K562 (cell line): ENCODE measurements at regions not wholly inside any gene's neighbourhood (a gene's known extent, or its start where the extent isn't known, plus 50 kb on each side); places are given as distances from the start of the nearest gene placed in this dataset.
A peak's percentile ranks its signal among the peaks of the same experiment; 100 is the strongest.

Source experiments
- ATAC-seq: fragments of 200-7000 bp; cut with Tn5 transposase; 3 replicates; pipeline ENCODE4 v1.9.1; 2020; ENCODE audit warnings: moderate library complexity
- BruUV-seq: library from RNA; stranded (reverse); fragments of 400-500 nt; replicated peaks from 2 replicates; lab custom pipeline; 2021; lab: Mats Ljungman, UMichigan
- CTCF ChIA-PET: fragments of 300-600 bp; formaldehyde crosslinking; extraction: SDS; loops from one replicate; lab custom pipeline; 2021; ENCODE audit warnings: low intra/inter-chr PET ratio; lab: Yijun Ruan, JAX
- POLR2A ChIA-PET: fragments of 300-600, 350-650 bp; sonication (Branson Sonifier 250); formaldehyde crosslinking; extraction: SDS; loops from one replicate; lab custom pipeline; 2021; ENCODE audit warnings: antibody characterized with exemption, inconsistent platforms; lab: Yijun Ruan, JAX
- DNase-seq, 4 experiments: peaks; one replicate each; pipeline versions ENCODE4 v3.0.0 to v3.0.0-alpha.2; 2011 to 2018; ENCODE audit warnings: low spot score in 3 of 4, mixed read lengths in 3 of 4; ENCODE audit errors: extremely low read depth in 1 of 4
- FAIRE-seq: peaks from 2 replicates; lab custom pipeline; 2011; peaks lifted over from hg19 to GRCh38; lab: Jason Lieb, UNC
- H2AFZ ChIP-seq: 2 replicates; pipeline ENCODE4 v1.6.0; 2011; ENCODE audit warnings: low read depth, low read length, control low read depth, inconsistent platforms
- H3K27ac ChIP-seq: fragments of 200-600 bp; 3 replicates; pipeline ENCODE4 v1.8.0; 2011; ENCODE audit warnings: low read depth, mild to moderate bottlenecking, control low read depth, inconsistent platforms, low read length, moderate library complexity, mixed read lengths; ENCODE audit errors: extremely low read depth
- H3K27me3 ChIP-seq, 2 experiments: fragments of 300-600 bp in 1 of 2; 2 replicates in 1 of 2; 3 replicates in 1 of 2; pipeline versions ENCODE4 v1.6.0 to v1.8.0; 2011; ENCODE audit warnings: inconsistent platforms in 2 of 2, low read length in 2 of 2, mild to moderate bottlenecking in 1 of 2, mixed read lengths in 1 of 2, moderate library complexity in 1 of 2; ENCODE audit not compliant: control insufficient read depth in 2 of 2, insufficient read depth in 2 of 2
- H3K36me3 ChIP-seq: fragments of 300-600 bp; 3 replicates; pipeline ENCODE4 v1.8.0; 2011; ENCODE audit warnings: mild to moderate bottlenecking, low read length, inconsistent platforms; ENCODE audit not compliant: control insufficient read depth, insufficient read depth
- H3K4me1 ChIP-seq, 2 experiments: fragments of 200-600 bp in 1 of 2; replicated peaks in 1 of 2; 2 replicates in 1 of 2; 3 replicates in 1 of 2; pipeline versions ENCODE4 v1.5.1 to v1.8.0; 2011; ENCODE audit warnings: inconsistent platforms in 2 of 2, low read length in 2 of 2, mild to moderate bottlenecking in 1 of 2, mixed read lengths in 1 of 2, moderate library complexity in 1 of 2; ENCODE audit not compliant: control insufficient read depth in 2 of 2, insufficient read depth in 2 of 2
- H3K4me2 ChIP-seq: 2 replicates; pipeline ENCODE4 v1.6.1; 2011; ENCODE audit warnings: low read length, control low read depth, inconsistent platforms, mixed read lengths; ENCODE audit not compliant: insufficient read depth
- H3K4me3 ChIP-seq: fragments of 200-600 bp; sonication (generic), shearing (Covaris generic); 2 replicates; pipeline ENCODE4 v1.5.1; 2016; ENCODE audit warnings: control low read depth, inconsistent platforms
- H3K79me2 ChIP-seq: fragments of 200-600 bp; 3 replicates; pipeline ENCODE4 v1.8.0; 2011; ENCODE audit warnings: low read length, inconsistent platforms; ENCODE audit not compliant: control insufficient read depth, insufficient read depth
- H3K9ac ChIP-seq, 2 experiments: 2 replicates each; pipeline versions ENCODE4 v1.6.0 to v1.6.1; 2011; ENCODE audit warnings: low read depth in 2 of 2, low read length in 2 of 2, control low read depth in 1 of 2, inconsistent platforms in 1 of 2, mild to moderate bottlenecking in 1 of 2, mixed read lengths in 1 of 2; ENCODE audit not compliant: insufficient read depth in 1 of 2
- H3K9me1 ChIP-seq: one replicate; pipeline ENCODE4 v1.6.0; 2011; ENCODE audit warnings: inconsistent platforms, mild to moderate bottlenecking, low read length, moderate library complexity; ENCODE audit not compliant: control insufficient read depth, insufficient read depth
- H3K9me3 ChIP-seq: replicated peaks from 2 replicates; pipeline ENCODE4 v1.5.1; 2011; ENCODE audit warnings: low read depth, low read length, inconsistent platforms; ENCODE audit not compliant: control insufficient read depth, insufficient read depth
- H4K20me1 ChIP-seq: replicated peaks from 2 replicates; pipeline ENCODE4 v1.6.1; 2011; ENCODE audit warnings: low read length, inconsistent platforms, mixed read lengths; ENCODE audit not compliant: control insufficient read depth, insufficient read depth
- CEBPB ChIP-seq: fragments of 450-650 bp; IDR thresholded peaks from 2 replicates; pipeline ENCODE4 v1.6.1; 2016; ENCODE audit warnings: missing genetic modification characterization, missing compliant biosample characterization
- ERF ChIP-seq: fragments of 450-650 bp; formaldehyde crosslinking; IDR thresholded peaks from 2 replicates; pipeline ENCODE4 v1.4.0; 2020; ENCODE audit warnings: mild to moderate bottlenecking, mixed read lengths
- ESRRB ChIP-seq: fragments of 250-450 bp; sonication (Bioruptor Pico); IDR thresholded peaks from 2 replicates; pipeline ENCODE4 v1.5.0; 2020; ENCODE audit warnings: mild to moderate bottlenecking, moderate library complexity, borderline replicate concordance
- RFX5 ChIP-seq: IDR thresholded peaks from 2 replicates; pipeline ENCODE4 v1.6.1; 2011; ENCODE audit warnings: low read depth, mild to moderate bottlenecking, improper control_type of control experiment, low read length
- STAG1 ChIP-seq: sonication (generic); formaldehyde crosslinking; IDR thresholded peaks from 2 replicates; pipeline ENCODE4 v1.5.0; 2020; ENCODE audit warnings: missing genetic modification reagents, borderline replicate concordance
- ZNF583 ChIP-seq: fragments of 250-450 bp; sonication (Bioruptor Pico); IDR thresholded peaks from 2 replicates; pipeline ENCODE4 v1.4.0; 2020
- WGBS: fragments of 100-300 bp; shearing (Covaris generic); methylation state at CpG from one replicate; pipeline ENCODE4 v1.1.6; 2016; ENCODE audit warnings: low coverage, mixed read lengths; ENCODE audit not compliant: insufficient coverage; ENCODE audit errors: missing lambda C conversion rate; 5-methylcytosine and 5-hydroxymethylcytosine counted together
- in situ Hi-C: fragments of 300-500 bp; cut with MboI; formaldehyde crosslinking; loops from 4 replicates; pipeline ENCODE4 v1.15.0; 2018; ENCODE audit warnings: inconsistent platforms, mixed read lengths
- intact Hi-C: fragments of 100-400 bp; cut with micrococcal nuclease; formaldehyde crosslinking; loops from 2 replicates; pipeline ENCODE4 v1.14.2; 2022

- Histone ChIP-seq H3K9ac (no peak overlapping the region), H3K36me3 (no peaks in the 10 kb centered on the region), H3K4me2 (no peak overlapping the region), H4K20me1 (no peaks in the 10 kb centered on the region), H2AFZ (no peak overlapping the region), H3K79me2 (no peaks in the 10 kb centered on the region), H3K9me3 (no peaks in the 10 kb centered on the region), H3K27ac (no peak overlapping the region), H3K9me1 (no peaks in the 10 kb centered on the region), H3K4me1 (no peaks in the 10 kb centered on the region), H3K4me3 (no peak overlapping the region), H3K27me3 (no peaks in the 10 kb centered on the region)
- FAIRE-seq, result no peak
- no peak for TF ChIP-seq ERF
- no peak for TF ChIP-seq STAG1 (CRISPR knock-in tag)
- TF ChIP-seq RFX5, result no peak
- no peak for TF ChIP-seq ESRRB (CRISPR knock-in tag)
- ChIA-PET CTCF (no interaction called here), POLR2A (interaction anchor here (0.6 kb wide), 1 partner anchor 11 kb away, joined by 5 read pairs; no protein-coding TSS in a partner anchor)
- BruUV-seq, result no TSS peak
- no peak for DNase-seq
- 7% methylated on average over 8 of the region's 8 CpGs for WGBS
- intact Hi-C loops, result no loop called here
- in situ Hi-C loops, result no loop called here
- ATAC-seq, result no peak
Observed at GRCh38 chr2:204033611-204034495, 97.3 kb downstream of the ICOS start.

- no peak for ATAC-seq
- CTCF ChIA-PET, result no interaction called here
- Histone ChIP-seq H3K4me1 (no peaks in the 10 kb centered on the region), H3K79me2 (no peaks in the 10 kb centered on the region), H3K9me3 (no peaks in the 10 kb centered on the region), H3K4me3 (no peak overlapping the region), H3K36me3 (no peaks in the 10 kb centered on the region), H3K9ac (no peak overlapping the region), H3K9me1 (no peaks in the 10 kb centered on the region), H4K20me1 (no peaks in the 10 kb centered on the region), H3K27ac (no peak overlapping the region), H3K4me2 (no peak overlapping the region), H2AFZ (no peak overlapping the region), H3K27me3 (no peaks in the 10 kb centered on the region)
- no peak for FAIRE-seq
- BruUV-seq, result no TSS peak
- 0% methylated on average over 4 of the region's 4 CpGs for WGBS
- POLR2A ChIA-PET, result no interaction called here
- no peak for DNase-seq
- intact Hi-C loops, result no loop called here
- in situ Hi-C loops, result no loop called here
- TF ChIP-seq CEBPB, result peak; percentile 10; the same call in 1 of the 2 replicates
- no peak for TF ChIP-seq ZNF583 (CRISPR knock-in tag)
Observed at GRCh38 chr2:204036706-204037105, 100.1 kb downstream of the ICOS start.
